MCF 10A (cell line): ENCODE measurements at regions not wholly inside any gene's neighbourhood (a gene's known extent, or its start where the extent isn't known, plus 50 kb on each side); places are given as distances from the start of the nearest gene placed in this dataset.

Experiments
- BruUV-seq: library from RNA; stranded (reverse); fragments of 400-500 nt; replicated peaks from 2 replicates; lab custom pipeline; 2021; lab: Mats Ljungman, UMichigan
- CTCF ChIA-PET: fragments of 300-600 bp; sonication (Branson Sonifier 250); formaldehyde crosslinking; extraction: SDS; loops from one replicate; lab custom pipeline; 2021; ENCODE audit warnings: antibody characterized with exemption, inconsistent platforms; lab: Yijun Ruan, JAX
- POLR2A ChIA-PET: fragments of 300-600, 350-650 bp; sonication (Branson Sonifier 250); formaldehyde crosslinking; extraction: SDS; loops from one replicate; lab custom pipeline; 2020; ENCODE audit warnings: antibody characterized with exemption, inconsistent platforms; lab: Yijun Ruan, JAX
- DNase-seq: peaks from one replicate; pipeline ENCODE4 v3.0.0-alpha.2; 2018; ENCODE audit not compliant: unreplicated experiment
- H3K27ac Mint-ChIP-seq: one replicate; pipeline ENCODE4 v1.8.0; 2022; ENCODE audit warnings: mild to moderate bottlenecking, low read depth, mixed read lengths; ENCODE audit not compliant: unreplicated experiment
- H3K27me3 Mint-ChIP-seq: one replicate; pipeline ENCODE4 v1.8.0; 2022; ENCODE audit warnings: mixed read lengths; ENCODE audit not compliant: insufficient read depth, unreplicated experiment
- H3K36me3 Mint-ChIP-seq: one replicate; pipeline ENCODE4 v1.8.0; 2022; ENCODE audit warnings: mild to moderate bottlenecking, moderate library complexity, mixed read lengths; ENCODE audit not compliant: insufficient read depth, unreplicated experiment
- H3K4me1 Mint-ChIP-seq: one replicate; pipeline ENCODE4 v1.8.0; 2022; ENCODE audit warnings: mixed read lengths; ENCODE audit not compliant: insufficient read depth, unreplicated experiment
- H3K4me3 Mint-ChIP-seq: one replicate; pipeline ENCODE4 v1.8.0; 2022; ENCODE audit warnings: mild to moderate bottlenecking, moderate library complexity, mixed read lengths; ENCODE audit not compliant: unreplicated experiment
- H3K9me3 Mint-ChIP-seq: one replicate; pipeline ENCODE4 v1.8.0; 2022; ENCODE audit warnings: mixed read lengths; ENCODE audit not compliant: unreplicated experiment
- CTCF ChIP-seq: fragments of 200-600 bp; IDR thresholded peaks from one replicate; pipeline ENCODE4 v1.8.0; 2022; ENCODE audit warnings: antibody characterized with exemption, mild to moderate bottlenecking; ENCODE audit not compliant: unreplicated experiment
- intact Hi-C: fragments of 100-400 bp; cut with micrococcal nuclease; formaldehyde crosslinking; loops from 2 replicates; pipeline ENCODE4 v1.14.1; 2022

GRCh38 chr3:78148986-78149717, 1109.3 kb downstream of the ROBO2 start:
- DNase-seq, result no peak
- TF ChIP-seq CTCF, result no peak
- CTCF ChIA-PET, result no interaction called here

GRCh38 chr3:78153973-78154372, 1114.1 kb downstream of the ROBO2 start:
- H3K4me3 Mint-ChIP-seq, result no peak overlapping the region
- ChIA-PET CTCF (no interaction called here), POLR2A (no interaction called here)
- H3K9me3 Mint-ChIP-seq, result no peaks in the 10 kb centered on the region
- no peak overlapping the region for H3K27ac Mint-ChIP-seq
- intact Hi-C loops, result no loop called here
- no peaks in the 10 kb centered on the region for H3K27me3 Mint-ChIP-seq
- TF ChIP-seq CTCF, result no peak
- BruUV-seq, result no TSS peak
- no peaks in the 10 kb centered on the region for H3K4me1 Mint-ChIP-seq
- DNase-seq, result no peak
- H3K36me3 Mint-ChIP-seq, result no peaks in the 10 kb centered on the region

More at GRCh38 chr3:78148986-78149717, 1109.3 kb downstream of the ROBO2 start:
- H3K9me3 Mint-ChIP-seq, result no peaks in the 10 kb centered on the region
- no peak overlapping the region for H3K27ac Mint-ChIP-seq
- intact Hi-C loops, result no loop called here
- H3K27me3 Mint-ChIP-seq, result no peaks in the 10 kb centered on the region
- H3K36me3 Mint-ChIP-seq, result no peaks in the 10 kb centered on the region
- POLR2A ChIA-PET, result interaction anchor here (0.6 kb wide), 1 partner anchor 837 kb away, joined by 3 read pairs; no protein-coding TSS in a partner anchor
- H3K4me3 Mint-ChIP-seq, result no peak overlapping the region
- BruUV-seq, result no TSS peak
- no peaks in the 10 kb centered on the region for H3K4me1 Mint-ChIP-seq

GRCh38 chr3:78154521-78155186, 1114.8 kb downstream of the ROBO2 start:
- Mint-ChIP-seq H3K27me3 (no peaks in the 10 kb centered on the region), H3K9me3 (no peaks in the 10 kb centered on the region), H3K27ac (no peak overlapping the region), H3K36me3 (no peaks in the 10 kb centered on the region), H3K4me1 (no peaks in the 10 kb centered on the region), H3K4me3 (no peak overlapping the region)
- POLR2A ChIA-PET, result no interaction called here
- BruUV-seq, result no TSS peak
- intact Hi-C loops, result no loop called here
- peak; percentile 55 for DNase-seq
- TF ChIP-seq CTCF, result no peak
- CTCF ChIA-PET, result interaction anchor here (0.7 kb wide), 1 partner anchor 216 kb away, joined by 3 read pairs; no protein-coding TSS in a partner anchor

- Mint-ChIP-seq H3K9me3 (no peaks in the 10 kb centered on the region), H3K4me3 (no peak overlapping the region), H3K27ac (no peak overlapping the region), H3K36me3 (no peaks in the 10 kb centered on the region), H3K27me3 (no peaks in the 10 kb centered on the region), H3K4me1 (no peaks in the 10 kb centered on the region)
- POLR2A ChIA-PET, result interaction anchor here (0.7 to 1.0 kb wide), 2 partner anchors 18 to 418 kb away, joined by 3 read pairs; no protein-coding TSS in a partner anchor
- BruUV-seq, result no TSS peak
- intact Hi-C loops, result loop anchor here (5.0 to 10.0 kb wide), 2 partner anchors 486 to 817 kb away; no protein-coding TSS in a partner anchor
- DNase-seq, result no peak
- no peak for TF ChIP-seq CTCF
- CTCF ChIA-PET, result no interaction called here
Measured at GRCh38 chr3:78161736-78162135, 1121.8 kb downstream of the ROBO2 start.
